ENCODE measurements at regions not wholly inside any gene's neighbourhood (a gene's known extent, or its start where the extent isn't known, plus 50 kb on each side); places are given as distances from the start of the nearest gene placed in this dataset.

DNA sequence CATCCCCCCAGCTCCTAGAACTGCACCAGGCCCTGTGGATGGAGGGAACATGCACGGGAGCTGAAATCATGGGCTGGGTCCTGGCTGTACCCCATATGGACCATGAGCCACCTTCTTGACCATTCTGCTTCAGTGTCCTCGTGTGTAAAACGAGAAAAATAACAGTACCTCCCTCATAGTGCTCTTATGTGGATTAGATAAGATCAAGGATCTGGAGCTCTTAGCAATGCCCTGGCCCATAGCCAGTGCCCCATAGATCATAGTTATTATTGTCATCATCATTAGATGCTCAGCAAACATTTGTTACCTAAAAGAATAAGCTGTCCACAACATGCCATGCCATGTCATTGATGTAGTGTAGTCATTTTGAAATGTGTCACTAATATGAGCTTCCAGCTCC is 71.3 kb downstream of the SYNE3 start (continued):
- TF ChIP-seq, protein P1, sequence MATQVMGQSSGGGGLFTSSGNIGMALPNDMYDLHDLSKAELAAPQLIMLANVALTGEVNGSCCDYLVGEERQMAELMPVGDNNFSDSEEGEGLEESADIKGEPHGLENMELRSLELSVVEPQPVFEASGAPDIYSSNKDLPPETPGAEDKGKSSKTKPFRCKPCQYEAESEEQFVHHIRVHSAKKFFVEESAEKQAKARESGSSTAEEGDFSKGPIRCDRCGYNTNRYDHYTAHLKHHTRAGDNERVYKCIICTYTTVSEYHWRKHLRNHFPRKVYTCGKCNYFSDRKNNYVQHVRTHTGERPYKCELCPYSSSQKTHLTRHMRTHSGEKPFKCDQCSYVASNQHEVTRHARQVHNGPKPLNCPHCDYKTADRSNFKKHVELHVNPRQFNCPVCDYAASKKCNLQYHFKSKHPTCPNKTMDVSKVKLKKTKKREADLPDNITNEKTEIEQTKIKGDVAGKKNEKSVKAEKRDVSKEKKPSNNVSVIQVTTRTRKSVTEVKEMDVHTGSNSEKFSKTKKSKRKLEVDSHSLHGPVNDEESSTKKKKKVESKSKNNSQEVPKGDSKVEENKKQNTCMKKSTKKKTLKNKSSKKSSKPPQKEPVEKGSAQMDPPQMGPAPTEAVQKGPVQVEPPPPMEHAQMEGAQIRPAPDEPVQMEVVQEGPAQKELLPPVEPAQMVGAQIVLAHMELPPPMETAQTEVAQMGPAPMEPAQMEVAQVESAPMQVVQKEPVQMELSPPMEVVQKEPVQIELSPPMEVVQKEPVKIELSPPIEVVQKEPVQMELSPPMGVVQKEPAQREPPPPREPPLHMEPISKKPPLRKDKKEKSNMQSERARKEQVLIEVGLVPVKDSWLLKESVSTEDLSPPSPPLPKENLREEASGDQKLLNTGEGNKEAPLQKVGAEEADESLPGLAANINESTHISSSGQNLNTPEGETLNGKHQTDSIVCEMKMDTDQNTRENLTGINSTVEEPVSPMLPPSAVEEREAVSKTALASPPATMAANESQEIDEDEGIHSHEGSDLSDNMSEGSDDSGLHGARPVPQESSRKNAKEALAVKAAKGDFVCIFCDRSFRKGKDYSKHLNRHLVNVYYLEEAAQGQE (IDR thresholded peaks at IDR 0.05; ENCODE audit: unreplicated experiment): no peak
- TF ChIP-seq EZH2 (IDR thresholded peaks at IDR 0.05; ENCODE audit: low read depth, unreplicated experiment): no peak
- no peak for TF ChIP-seq ZNF331 (CRISPR knock-in tag; IDR thresholded peaks at IDR 0.05; ENCODE audit: low read depth)
- no peak for TF ChIP-seq JUNB (IDR thresholded peaks at IDR 0.05; ENCODE audit: unreplicated experiment)

DNA sequence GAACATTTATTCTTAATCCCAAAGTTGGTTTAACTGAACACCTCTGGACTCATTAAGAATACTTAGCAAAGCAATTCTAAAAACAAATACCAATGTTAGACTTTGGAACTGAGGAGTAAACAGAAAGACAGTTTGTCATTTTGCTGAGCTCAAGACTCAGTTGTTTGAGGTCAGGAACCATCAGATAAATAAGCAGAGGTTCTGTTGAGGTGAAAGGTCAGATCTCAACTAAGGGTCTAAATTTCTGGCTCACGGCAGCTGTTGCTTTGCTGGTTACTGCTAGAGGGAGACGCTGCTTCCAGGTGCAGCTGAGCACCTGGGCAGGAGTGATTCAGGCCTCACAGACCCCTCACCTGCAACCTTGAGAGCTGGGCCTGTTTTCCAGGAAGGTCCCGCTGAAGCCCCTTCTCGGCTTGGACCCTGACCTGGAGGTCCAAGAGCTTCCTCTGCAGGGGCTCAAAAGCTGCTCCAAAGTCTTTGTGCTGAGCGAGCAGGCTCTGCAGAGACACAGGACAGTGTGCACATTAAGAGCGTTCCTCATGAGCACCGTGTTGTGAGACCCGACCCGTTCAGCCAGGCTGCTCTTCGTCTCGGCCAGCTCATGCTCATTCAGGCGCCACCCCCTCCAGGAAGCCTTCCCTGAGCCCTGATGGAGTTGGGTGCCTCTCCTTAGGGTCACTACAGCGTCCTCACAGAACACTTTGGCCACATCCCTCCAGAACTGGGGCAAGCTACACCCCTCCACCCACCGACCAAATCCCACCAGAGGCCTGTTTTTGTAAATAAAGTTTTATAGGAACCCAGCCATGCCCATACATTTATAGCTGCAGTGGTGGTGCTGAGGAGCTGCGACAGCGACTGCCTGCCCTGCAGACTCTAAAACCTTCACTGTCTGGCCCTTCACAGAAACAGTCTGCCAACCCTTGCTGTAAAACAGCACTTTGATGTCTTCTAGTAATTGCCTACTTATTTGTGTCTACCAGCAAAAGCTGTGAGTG is 72.0 kb downstream of the SYNE3 start:
- H3K4me3 Mint-ChIP-seq: no peak overlapping the region
- ATAC-seq: no peak
- no peaks in the 10 kb centered on the region for H3K9me2 ChIP-seq (ENCODE audit: insufficient read depth)
- no peaks in the 10 kb centered on the region for H3K27me3 ChIP-seq (ENCODE audit: insufficient read depth)
- H2AFZ ChIP-seq: peak overlapping the region; percentile 69; the same call in 1 of the 2 replicates
- no peak for TF ChIP-seq POLR2AphosphoS5 (IDR thresholded peaks at IDR 0.05; ENCODE audit: low read depth)
- TF ChIP-seq, protein P2, sequence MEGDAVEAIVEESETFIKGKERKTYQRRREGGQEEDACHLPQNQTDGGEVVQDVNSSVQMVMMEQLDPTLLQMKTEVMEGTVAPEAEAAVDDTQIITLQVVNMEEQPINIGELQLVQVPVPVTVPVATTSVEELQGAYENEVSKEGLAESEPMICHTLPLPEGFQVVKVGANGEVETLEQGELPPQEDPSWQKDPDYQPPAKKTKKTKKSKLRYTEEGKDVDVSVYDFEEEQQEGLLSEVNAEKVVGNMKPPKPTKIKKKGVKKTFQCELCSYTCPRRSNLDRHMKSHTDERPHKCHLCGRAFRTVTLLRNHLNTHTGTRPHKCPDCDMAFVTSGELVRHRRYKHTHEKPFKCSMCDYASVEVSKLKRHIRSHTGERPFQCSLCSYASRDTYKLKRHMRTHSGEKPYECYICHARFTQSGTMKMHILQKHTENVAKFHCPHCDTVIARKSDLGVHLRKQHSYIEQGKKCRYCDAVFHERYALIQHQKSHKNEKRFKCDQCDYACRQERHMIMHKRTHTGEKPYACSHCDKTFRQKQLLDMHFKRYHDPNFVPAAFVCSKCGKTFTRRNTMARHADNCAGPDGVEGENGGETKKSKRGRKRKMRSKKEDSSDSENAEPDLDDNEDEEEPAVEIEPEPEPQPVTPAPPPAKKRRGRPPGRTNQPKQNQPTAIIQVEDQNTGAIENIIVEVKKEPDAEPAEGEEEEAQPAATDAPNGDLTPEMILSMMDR (conservative IDR thresholded peaks at IDR 0.05; ENCODE audit: low read depth in 2 of 2): peak in 1 of 2 experiments; percentile 18; a peak in 1 of 4 replicates
- no peak overlapping the region for H3K4me2 ChIP-seq
- no peak overlapping the region for H3K27ac Mint-ChIP-seq
- H3K36me3 ChIP-seq (ENCODE audit: insufficient read depth): no peaks in the 10 kb centered on the region
- no peak for DNase-seq (ENCODE audit: low spot score)
- peaks cover 4% of the 10 kb centered on the region for H3K27me3 Mint-ChIP-seq (ENCODE audit: insufficient read depth, low read depth, poor library complexity)
- H3K27ac ChIP-seq (ENCODE audit: low read depth): no peak overlapping the region
- no peaks in the 10 kb centered on the region; the same call in 1 of the 3 replicates for H3K9me3 Mint-ChIP-seq
- H4K20me1 ChIP-seq (replicated peaks; ENCODE audit: insufficient read depth): no peaks in the 10 kb centered on the region
- no peaks in the 10 kb centered on the region for H3K4me1 ChIP-seq (ENCODE audit: insufficient read depth)
- no peaks in the 10 kb centered on the region for H3K79me2 ChIP-seq (replicated peaks; ENCODE audit: insufficient read depth)
- no peaks in the 10 kb centered on the region for H3F3A ChIP-seq (replicated peaks; ENCODE audit: low read depth)
- H3K4me3 ChIP-seq: no peak overlapping the region
- H3K4me1 Mint-ChIP-seq: no peaks in the 10 kb centered on the region; the same call in 2 of the 3 replicates
- H3K36me3 Mint-ChIP-seq (ENCODE audit: low read depth): no peaks in the 10 kb centered on the region
